Omental fat pad (tissue), 3 donors: ENCODE measurements at regions not wholly inside any gene's neighbourhood (a gene's known extent, or its start where the extent isn't known, plus 50 kb on each side); places are given as distances from the start of the nearest gene placed in this dataset.
"Not testable (repeated sequence)": the region's sequence is repeated elsewhere in the genome, so short reads cannot be mapped to it uniquely, and the experiment has no call there.

Experiments used
- ATAC-seq: fragments of 150-250 bp; one replicate; pipeline ENCODE4 v1.9.1; 2016; ENCODE audit warnings: mild to moderate bottlenecking, moderate library complexity; ENCODE audit not compliant: low FRiP score
- DNase-seq: peaks from one replicate; pipeline ENCODE4 v3.0.0-alpha.2; 2019; ENCODE audit warnings: low spot score
- CTCF ChIP-seq, 3 donors: fragments of 450-650 bp; IDR thresholded peaks; one replicate each; pipeline ENCODE4 v1.5.1; 2016 to 2017; ENCODE audit warnings: antibody characterized with exemption in 3 of 3, mild to moderate bottlenecking in 3 of 3, moderate library complexity in 2 of 3

GRCh38 chr11:80261776-80262175, 820.9 kb upstream of the TENM4 start:
- no peak for TF ChIP-seq CTCF (IDR thresholded peaks at IDR 0.05)
- DNase-seq (no peak), ATAC-seq (no peak)

DNA sequence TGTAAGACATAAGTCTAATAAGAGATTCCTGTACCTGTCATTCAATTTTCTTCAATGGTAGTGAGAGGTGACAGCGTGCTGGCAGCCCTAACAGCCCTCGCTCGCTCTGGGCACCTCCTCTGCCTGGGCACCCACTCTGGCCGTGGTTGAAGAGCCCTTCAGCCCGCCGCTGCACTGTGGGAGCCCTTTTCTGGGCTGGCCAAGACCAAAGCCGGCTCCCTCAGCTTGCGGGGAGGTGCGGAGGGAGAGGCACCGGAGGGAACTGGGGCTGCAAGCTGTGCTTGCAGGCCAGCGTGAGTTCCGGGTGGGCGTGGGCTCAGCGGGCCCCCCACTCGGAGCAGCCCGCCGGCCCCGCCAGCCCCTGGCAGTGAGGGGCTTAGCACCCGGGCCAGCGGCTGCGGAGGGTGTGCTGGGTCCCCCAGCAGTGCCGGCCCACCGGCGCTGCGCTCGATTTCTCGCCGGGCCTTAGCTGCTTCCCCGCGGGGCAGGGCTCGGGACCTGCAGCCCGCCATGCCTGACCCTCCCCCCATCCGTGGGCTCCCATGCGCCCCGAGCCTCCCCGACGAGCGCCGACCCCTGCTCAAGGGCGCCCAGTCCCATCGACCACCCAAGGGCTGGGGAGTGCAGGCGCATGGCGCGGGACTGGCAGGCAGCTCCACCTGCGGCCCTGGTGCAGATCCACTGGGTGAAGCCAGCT, 816.6 kb upstream of the TENM4 start:
- not testable (repeated sequence) for DNase-seq, ATAC-seq

- TF ChIP-seq CTCF (IDR thresholded peaks at IDR 0.05) = no peak
- DNase-seq (no peak), ATAC-seq (no peak)
Observed at GRCh38 chr11:80255021-80255420, 814.2 kb upstream of the TENM4 start.

GRCh38 chr11:80241766-80242165, 800.9 kb upstream of the TENM4 start:
- no peak for ATAC-seq
- TF ChIP-seq CTCF (IDR thresholded peaks at IDR 0.05) = no peak
- DNase-seq = no peak

GRCh38 chr11:80240245-80240644, 799.4 kb upstream of the TENM4 start:
- ATAC-seq (no peak), DNase-seq (no peak)
- no peak for TF ChIP-seq CTCF (IDR thresholded peaks at IDR 0.05)

DNA sequence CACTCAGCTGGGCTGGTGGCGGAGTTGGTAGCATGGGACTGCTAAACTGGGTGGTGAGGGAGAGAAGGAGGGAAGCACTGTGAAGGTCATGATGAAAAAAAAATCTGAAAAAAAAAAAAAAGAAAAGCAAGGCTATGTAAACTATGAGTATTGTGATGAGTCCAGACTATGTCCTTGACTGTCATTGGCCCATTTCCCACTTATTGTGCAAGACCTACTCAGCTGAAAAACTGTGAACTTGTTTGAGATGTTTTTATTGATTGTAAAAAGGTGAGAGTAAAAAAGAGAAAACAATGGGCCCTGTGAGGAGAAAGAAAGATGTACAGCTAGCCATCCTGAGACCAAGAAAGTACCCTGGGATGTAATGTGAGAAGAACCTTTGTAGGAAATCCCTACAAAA, 798.4 kb upstream of the TENM4 start:
- DNase-seq (no peak), ATAC-seq (no peak)
- no peak for TF ChIP-seq CTCF (IDR thresholded peaks at IDR 0.05)

DNA sequence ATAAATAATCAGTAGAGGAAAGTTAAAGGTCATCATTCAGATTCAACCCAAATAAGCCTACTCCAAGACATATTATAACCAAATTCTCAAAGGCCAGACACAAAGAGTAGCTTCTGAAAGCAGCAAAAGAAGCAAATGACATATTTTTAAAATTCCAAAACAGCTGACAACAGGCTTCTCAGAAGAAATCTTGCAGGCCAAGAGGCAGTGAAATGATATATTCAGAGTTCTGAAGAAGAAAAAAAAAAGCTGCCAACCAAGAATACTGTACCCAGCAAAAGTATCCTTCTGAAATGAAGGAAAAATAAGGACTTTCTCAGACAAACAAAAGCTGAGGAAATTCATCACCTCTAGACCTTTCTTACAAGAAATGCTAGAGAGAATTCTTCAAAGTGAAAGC, 787.1 kb upstream of the TENM4 start:
- DNase-seq (no peak), ATAC-seq (no peak)
- no peak for TF ChIP-seq CTCF (IDR thresholded peaks at IDR 0.05)
